Activated CD8-positive, alpha-beta T cell treated with anti-CD3 and anti-CD28 coated beads for 36 hours (primary cell): ENCODE measurements at regions not wholly inside any gene's neighbourhood (a gene's known extent, or its start where the extent isn't known, plus 50 kb on each side); places are given as distances from the start of the nearest gene placed in this dataset.

ENCODE experiments used
- ATAC-seq: fragments of 200-7000 bp; cut with Tn5 transposase; one replicate; pipeline ENCODE4 v1.10.0; 2021; ENCODE audit warnings: mild to moderate bottlenecking, moderate library complexity
- CTCF ChIA-PET: fragments of 350-600 bp; sonication (Branson Sonifier 250); formaldehyde crosslinking; loops from one replicate; lab custom pipeline; 2021; ENCODE audit warnings: antibody characterized with exemption; lab: Charles Lee
- POLR2A ChIA-PET: fragments of 350-600 bp; sonication (Branson Sonifier 250); formaldehyde crosslinking; loops from one replicate; lab custom pipeline; 2021; ENCODE audit warnings: antibody characterized with exemption; lab: Charles Lee
- DNase-seq: peaks from one replicate; pipeline ENCODE4 v3.0.0-alpha.2; 2020
- H3K27ac Mint-ChIP-seq: one replicate; pipeline ENCODE4 v1.8.0; 2021; ENCODE audit warnings: mild to moderate bottlenecking, mixed read lengths
- H3K27me3 Mint-ChIP-seq: one replicate; pipeline ENCODE4 v1.8.0; 2021; ENCODE audit warnings: mixed read lengths
- H3K36me3 Mint-ChIP-seq: one replicate; pipeline ENCODE4 v1.8.0; 2021; ENCODE audit warnings: low read depth, mixed read lengths
- H3K4me1 Mint-ChIP-seq: one replicate; pipeline ENCODE4 v1.8.0; 2021; ENCODE audit warnings: low read depth, mixed read lengths
- H3K4me3 Mint-ChIP-seq: one replicate; pipeline ENCODE4 v1.8.0; 2021; ENCODE audit warnings: mild to moderate bottlenecking, moderate library complexity, mixed read lengths
- H3K9me3 Mint-ChIP-seq: one replicate; pipeline ENCODE4 v1.8.0; 2021; ENCODE audit warnings: mixed read lengths
- intact Hi-C: fragments of 100-400 bp; cut with micrococcal nuclease; formaldehyde crosslinking; loops from one replicate; pipeline ENCODE4 v1.10.0; 2022
- TF ChIP-seq, protein P1 (sequence below): fragments of 200-600 bp; IDR thresholded peaks from one replicate; pipeline ENCODE4 v1.8.0; 2022; ENCODE audit warnings: antibody characterized with exemption, mild to moderate bottlenecking

DNA sequence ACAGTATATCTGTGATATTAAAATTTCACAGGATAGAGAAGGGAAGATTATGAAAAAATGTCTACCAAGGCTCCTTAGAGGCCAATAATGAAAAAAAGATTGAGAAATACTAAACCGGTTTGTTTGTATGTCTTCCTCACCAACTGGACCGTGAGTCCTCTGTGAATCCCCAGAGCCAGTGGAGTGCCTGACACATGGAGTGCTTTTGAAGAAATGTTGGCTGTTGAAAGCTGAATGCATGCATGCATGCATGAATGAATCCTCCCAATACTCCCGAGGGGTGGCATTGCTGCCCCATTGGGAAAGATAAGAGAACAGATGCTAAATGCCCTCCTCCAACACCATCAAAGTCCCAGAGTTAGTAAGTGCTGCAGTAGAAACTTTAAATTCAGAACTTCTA lies 152.7 kb upstream of the SERP2 start:
- no peak overlapping the region for H3K27ac Mint-ChIP-seq
- intact Hi-C loops: no loop called here
- no peaks in the 10 kb centered on the region for H3K9me3 Mint-ChIP-seq
- H3K4me3 Mint-ChIP-seq: no peak overlapping the region
- H3K27me3 Mint-ChIP-seq: no peaks in the 10 kb centered on the region
- ATAC-seq (no peak), DNase-seq (no peak)
- H3K36me3 Mint-ChIP-seq: no peaks in the 10 kb centered on the region
- CTCF ChIA-PET: no interaction called here
- POLR2A ChIA-PET: no interaction called here
- TF ChIP-seq, protein P1, sequence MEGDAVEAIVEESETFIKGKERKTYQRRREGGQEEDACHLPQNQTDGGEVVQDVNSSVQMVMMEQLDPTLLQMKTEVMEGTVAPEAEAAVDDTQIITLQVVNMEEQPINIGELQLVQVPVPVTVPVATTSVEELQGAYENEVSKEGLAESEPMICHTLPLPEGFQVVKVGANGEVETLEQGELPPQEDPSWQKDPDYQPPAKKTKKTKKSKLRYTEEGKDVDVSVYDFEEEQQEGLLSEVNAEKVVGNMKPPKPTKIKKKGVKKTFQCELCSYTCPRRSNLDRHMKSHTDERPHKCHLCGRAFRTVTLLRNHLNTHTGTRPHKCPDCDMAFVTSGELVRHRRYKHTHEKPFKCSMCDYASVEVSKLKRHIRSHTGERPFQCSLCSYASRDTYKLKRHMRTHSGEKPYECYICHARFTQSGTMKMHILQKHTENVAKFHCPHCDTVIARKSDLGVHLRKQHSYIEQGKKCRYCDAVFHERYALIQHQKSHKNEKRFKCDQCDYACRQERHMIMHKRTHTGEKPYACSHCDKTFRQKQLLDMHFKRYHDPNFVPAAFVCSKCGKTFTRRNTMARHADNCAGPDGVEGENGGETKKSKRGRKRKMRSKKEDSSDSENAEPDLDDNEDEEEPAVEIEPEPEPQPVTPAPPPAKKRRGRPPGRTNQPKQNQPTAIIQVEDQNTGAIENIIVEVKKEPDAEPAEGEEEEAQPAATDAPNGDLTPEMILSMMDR: no peak
- no peaks in the 10 kb centered on the region for H3K4me1 Mint-ChIP-seq

DNA sequence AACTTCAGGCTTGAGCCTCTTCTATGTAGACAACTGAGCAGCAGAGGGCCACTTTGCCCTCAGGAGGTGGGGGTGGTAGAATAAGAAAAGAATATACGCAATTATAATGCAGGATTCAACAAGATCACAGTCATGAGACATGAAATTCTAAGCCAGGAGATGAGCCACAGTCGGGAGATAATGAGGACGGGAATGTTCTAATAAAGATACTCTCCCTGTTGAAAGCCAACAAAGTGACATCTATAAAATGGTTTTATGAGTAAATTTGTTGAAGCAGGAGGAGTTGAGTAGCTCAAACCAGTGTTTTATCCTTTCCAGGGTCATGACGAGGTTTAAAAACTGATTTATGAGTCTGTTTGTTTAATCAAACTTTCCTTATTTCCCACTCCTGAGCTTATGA lies 152.0 kb upstream of the SERP2 start:
- DNase-seq (no peak), ATAC-seq (no peak)
- no peak overlapping the region for H3K27ac Mint-ChIP-seq
- no peaks in the 10 kb centered on the region for H3K36me3 Mint-ChIP-seq
- no peaks in the 10 kb centered on the region for H3K9me3 Mint-ChIP-seq
- ChIA-PET POLR2A (no interaction called here), CTCF (no interaction called here)
- no peaks in the 10 kb centered on the region for H3K4me1 Mint-ChIP-seq
- no peaks in the 10 kb centered on the region for H3K27me3 Mint-ChIP-seq
- intact Hi-C loops: no loop called here
- no peak overlapping the region for H3K4me3 Mint-ChIP-seq
- TF ChIP-seq, protein P1: no peak

DNA sequence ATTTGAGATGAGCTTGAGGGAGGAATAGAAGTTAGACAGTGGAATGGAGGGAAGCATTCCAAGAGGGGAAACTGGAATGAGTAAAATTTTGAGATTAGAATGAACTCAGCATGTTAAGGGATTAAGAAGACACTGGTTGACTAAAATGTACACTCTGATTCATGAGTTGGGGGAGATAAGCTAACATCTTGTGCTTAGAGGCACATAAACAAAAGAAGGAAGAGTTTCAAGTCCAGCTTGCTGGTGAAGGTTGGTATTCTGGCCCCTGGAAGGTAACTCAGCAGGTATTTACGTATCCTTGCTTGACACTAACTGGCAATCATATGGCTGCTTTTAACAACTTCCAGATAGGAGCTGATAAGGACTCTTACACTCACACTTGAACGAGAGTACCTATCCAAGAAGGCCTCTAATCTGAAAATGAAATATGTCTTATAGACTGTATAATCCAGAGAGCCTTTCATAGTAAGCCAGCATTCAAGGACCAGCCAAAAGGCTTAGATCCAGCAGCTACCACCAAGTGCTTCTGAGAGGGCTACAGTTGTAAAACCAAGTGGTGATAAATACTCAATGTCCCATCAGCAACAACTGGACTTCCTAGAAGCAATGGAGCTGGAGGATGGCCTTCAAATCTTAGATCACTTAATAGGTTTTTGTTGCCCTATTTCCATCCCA lies 149.7 kb upstream of the SERP2 start:
- Mint-ChIP-seq H3K4me3 (no peak overlapping the region), H3K27ac (no peak overlapping the region), H3K9me3 (no peaks in the 10 kb centered on the region), H3K36me3 (no peaks in the 10 kb centered on the region), H3K4me1 (no peaks in the 10 kb centered on the region), H3K27me3 (no peaks in the 10 kb centered on the region)
- ChIA-PET CTCF (interaction anchor here (0.7 kb wide), 1 partner anchor 204 kb away, joined by 3 read pairs; no protein-coding TSS in a partner anchor), POLR2A (no interaction called here)
- TF ChIP-seq, protein P1: no peak
- intact Hi-C loops: no loop called here
- DNase-seq (no peak), ATAC-seq (no peak)

DNA sequence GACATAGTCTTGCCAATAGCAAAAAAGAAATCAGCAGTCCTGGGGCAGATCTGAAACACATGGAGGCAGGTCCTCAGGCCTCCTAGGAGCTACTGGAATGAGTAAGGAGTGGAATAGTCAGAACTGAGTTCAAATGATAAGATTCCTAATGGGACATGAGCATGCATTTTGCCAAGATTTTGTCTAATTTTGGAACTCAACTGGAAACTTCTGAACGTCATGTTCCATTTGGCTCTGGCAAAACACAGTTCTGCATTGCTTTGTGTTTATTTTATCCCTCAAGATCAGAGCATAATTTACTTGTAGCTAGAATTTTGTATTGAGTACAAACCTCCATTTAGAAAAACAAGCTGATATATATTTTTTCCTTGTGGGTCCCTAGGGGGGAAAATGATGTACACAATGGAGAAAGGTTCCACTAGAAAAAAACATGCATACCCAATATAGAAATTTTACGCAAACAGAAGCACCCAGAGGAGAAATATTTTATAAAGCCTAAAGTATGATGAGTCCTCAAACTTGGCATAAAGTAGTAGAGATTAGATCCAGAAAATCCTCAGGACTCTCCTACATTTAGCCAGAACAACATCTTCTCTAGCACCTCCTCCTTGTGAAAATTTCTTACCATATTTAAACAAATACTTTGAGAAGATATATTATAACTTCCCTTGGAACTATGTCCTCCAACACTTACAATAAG lies 149.0 kb upstream of the SERP2 start:
- POLR2A ChIA-PET: no interaction called here
- TF ChIP-seq, protein P1: no peak
- no peak overlapping the region for H3K4me3 Mint-ChIP-seq
- H3K27ac Mint-ChIP-seq: no peak overlapping the region
- H3K4me1 Mint-ChIP-seq: no peaks in the 10 kb centered on the region
- intact Hi-C loops: no loop called here
- no peaks in the 10 kb centered on the region for H3K27me3 Mint-ChIP-seq
- no peaks in the 10 kb centered on the region for H3K36me3 Mint-ChIP-seq
- DNase-seq (no peak), ATAC-seq (no peak)
- CTCF ChIA-PET: interaction anchor here (0.7 kb wide), 1 partner anchor 203 kb away, joined by 3 read pairs; no protein-coding TSS in a partner anchor
- no peaks in the 10 kb centered on the region for H3K9me3 Mint-ChIP-seq

DNA sequence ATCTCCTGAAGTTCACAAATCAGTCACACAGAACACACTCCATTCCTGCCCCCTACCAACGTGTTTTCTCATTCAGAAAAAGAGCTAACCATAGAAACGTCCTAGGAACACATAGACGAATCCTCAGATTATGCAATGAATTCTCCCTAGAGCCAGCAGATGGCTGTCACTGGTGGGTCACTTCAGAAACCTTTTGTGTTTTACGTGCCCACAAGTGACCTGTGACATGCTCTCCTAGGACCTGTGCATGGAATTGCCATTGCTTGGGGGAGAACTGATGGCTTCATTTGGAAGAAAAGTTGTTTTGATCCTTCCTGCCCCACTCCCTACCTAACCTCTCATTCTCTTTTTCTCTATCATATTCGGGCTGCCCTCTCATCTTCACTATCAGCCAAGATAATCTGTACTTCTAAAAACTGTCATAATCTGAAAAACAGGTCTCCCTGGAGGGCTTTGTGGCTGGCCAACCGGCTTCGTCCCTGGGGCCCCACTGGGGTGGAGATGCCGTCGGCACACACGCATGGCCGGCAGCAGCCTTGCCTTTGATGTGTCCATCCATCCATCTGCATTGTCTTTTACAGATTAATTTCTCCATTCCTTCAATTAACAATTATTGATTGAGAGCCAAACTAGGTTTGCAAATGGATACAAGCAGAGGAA lies 144.1 kb upstream of the SERP2 start:
- Mint-ChIP-seq H3K4me3 (no peak overlapping the region), H3K36me3 (no peaks in the 10 kb centered on the region), H3K4me1 (peaks cover 3% of the 10 kb centered on the region), H3K27me3 (no peaks in the 10 kb centered on the region), H3K9me3 (no peaks in the 10 kb centered on the region), H3K27ac (no peak overlapping the region)
- ChIA-PET CTCF (no interaction called here), POLR2A (no interaction called here)
- intact Hi-C loops: no loop called here
- TF ChIP-seq, protein P1: no peak
- ATAC-seq: no peak
- DNase-seq: no peak
